BLaER1 (cell line): ENCODE measurements at regions not wholly inside any gene's neighbourhood (a gene's known extent, or its start where the extent isn't known, plus 50 kb on each side); places are given as distances from the start of the nearest gene placed in this dataset.

Experiments
- H3K27ac ChIP-seq: shearing (Covaris generic); formaldehyde crosslinking; 2 replicates; pipeline ENCODE4 v1.8.1; 2022
- H3K27me3 ChIP-seq: shearing (Covaris generic); formaldehyde crosslinking; 2 replicates; pipeline ENCODE4 v1.8.1; 2022
- H3K36me3 ChIP-seq: shearing (Covaris generic); formaldehyde crosslinking; 2 replicates; pipeline ENCODE4 v1.8.1; 2022
- H3K4me1 ChIP-seq: shearing (Covaris generic); formaldehyde crosslinking; 2 replicates; pipeline ENCODE4 v1.8.1; 2022
- H3K4me2 ChIP-seq: shearing (Covaris generic); formaldehyde crosslinking; 2 replicates; pipeline ENCODE4 v1.8.1; 2022
- H3K4me3 ChIP-seq: shearing (Covaris generic); formaldehyde crosslinking; 2 replicates; pipeline ENCODE4 v1.8.1; 2022
- H3K9ac ChIP-seq: shearing (Covaris generic); formaldehyde crosslinking; 2 replicates; pipeline ENCODE4 v1.8.1; 2022
- H3K9me3 ChIP-seq: shearing (Covaris generic); formaldehyde crosslinking; 2 replicates; pipeline ENCODE4 v1.8.1; 2022
- H4K20me1 ChIP-seq: shearing (Covaris generic); formaldehyde crosslinking; 2 replicates; pipeline ENCODE4 v1.8.1; 2022
- Cebpa-rat ChIP-seq: shearing (Covaris generic); IDR thresholded peaks from 2 replicates; pipeline ENCODE4 v1.8.1; 2022

DNA sequence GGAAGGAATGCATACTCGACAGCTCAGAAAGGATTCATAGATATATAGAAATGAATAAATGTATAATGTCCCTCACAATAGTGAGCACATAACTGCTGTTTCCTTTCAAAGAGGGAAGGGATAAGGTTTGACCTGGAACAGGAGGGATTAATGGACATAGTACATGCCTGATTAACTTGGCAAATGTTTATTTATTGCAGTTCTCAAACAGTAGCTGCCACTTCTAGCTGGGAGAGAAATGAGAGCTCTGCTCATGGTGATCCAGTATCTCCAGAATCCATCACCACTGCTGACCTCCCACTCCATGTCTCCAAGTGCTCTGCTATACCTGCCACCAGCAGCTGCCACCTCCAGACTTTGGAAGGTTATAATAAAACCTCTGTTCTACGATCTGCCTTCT is 108.1 kb downstream of the LRIG3 start:
- H3K9me3 ChIP-seq, result no peaks in the 10 kb centered on the region
- no peak for TF ChIP-seq Cebpa-rat
- H3K4me2 ChIP-seq, result no peak overlapping the region
- no peaks in the 10 kb centered on the region for H4K20me1 ChIP-seq
- no peaks in the 10 kb centered on the region for H3K4me1 ChIP-seq
- no peaks in the 10 kb centered on the region for H3K36me3 ChIP-seq
- no peak overlapping the region for H3K27ac ChIP-seq
- no peak overlapping the region for H3K9ac ChIP-seq
- H3K4me3 ChIP-seq, result no peak overlapping the region
- H3K27me3 ChIP-seq, result no peaks in the 10 kb centered on the region

DNA sequence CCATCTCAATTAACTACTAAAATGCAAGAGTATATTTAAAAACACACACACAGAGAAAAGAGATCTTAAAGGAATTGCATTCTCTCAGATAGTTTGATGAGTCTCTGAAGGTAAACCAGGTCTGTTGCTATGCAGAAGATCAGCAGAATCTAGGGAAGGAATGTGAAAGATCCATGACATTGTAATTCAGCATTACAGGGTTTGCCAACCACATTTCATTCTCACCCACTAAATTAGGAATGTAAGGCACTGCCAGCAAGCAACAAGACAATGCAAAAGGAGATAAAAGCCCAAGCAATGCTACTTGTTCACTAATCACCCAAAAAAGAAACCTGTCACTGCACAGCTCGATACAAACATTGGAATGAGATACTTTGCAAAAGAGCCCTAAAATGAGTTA is 106.3 kb downstream of the LRIG3 start:
- no peak overlapping the region for H3K9ac ChIP-seq
- H3K27ac ChIP-seq, result no peak overlapping the region
- no peaks in the 10 kb centered on the region for H3K9me3 ChIP-seq
- no peak overlapping the region for H3K4me3 ChIP-seq
- H4K20me1 ChIP-seq, result no peaks in the 10 kb centered on the region
- no peak overlapping the region for H3K4me2 ChIP-seq
- no peaks in the 10 kb centered on the region for H3K36me3 ChIP-seq
- no peaks in the 10 kb centered on the region for H3K4me1 ChIP-seq
- no peaks in the 10 kb centered on the region for H3K27me3 ChIP-seq
- no peak for TF ChIP-seq Cebpa-rat

DNA sequence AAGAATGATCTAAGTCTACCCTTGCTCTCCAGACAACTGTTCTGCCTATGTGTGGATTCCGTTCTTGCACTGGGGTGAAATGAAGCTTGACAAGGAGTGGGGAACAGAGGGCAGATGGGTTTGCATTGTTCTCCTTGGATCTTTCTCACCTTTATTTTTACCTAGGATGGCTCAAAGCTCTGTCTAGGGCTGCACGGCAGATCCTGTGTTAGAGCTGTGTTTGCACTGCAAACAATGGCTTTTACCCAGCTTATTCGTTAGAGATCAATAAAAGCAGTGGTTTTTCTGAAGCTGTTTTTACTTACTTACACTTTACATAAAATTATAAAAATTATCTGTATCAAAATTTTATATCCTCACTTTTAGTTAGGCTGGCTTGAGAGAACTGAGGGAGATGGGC is 105.1 kb downstream of the LRIG3 start:
- H3K36me3 ChIP-seq, result no peaks in the 10 kb centered on the region
- no peak overlapping the region for H3K4me2 ChIP-seq
- H3K27me3 ChIP-seq, result no peaks in the 10 kb centered on the region
- TF ChIP-seq Cebpa-rat, result no peak
- no peak overlapping the region for H3K4me3 ChIP-seq
- no peaks in the 10 kb centered on the region for H3K9me3 ChIP-seq
- no peaks in the 10 kb centered on the region for H3K4me1 ChIP-seq
- no peak overlapping the region for H3K27ac ChIP-seq
- no peaks in the 10 kb centered on the region for H4K20me1 ChIP-seq
- H3K9ac ChIP-seq, result no peak overlapping the region

- H3K27ac ChIP-seq, result no peak overlapping the region
Measured at GRCh38 chr12:58818546-58818945, 101.8 kb downstream of the LRIG3 start.

DNA sequence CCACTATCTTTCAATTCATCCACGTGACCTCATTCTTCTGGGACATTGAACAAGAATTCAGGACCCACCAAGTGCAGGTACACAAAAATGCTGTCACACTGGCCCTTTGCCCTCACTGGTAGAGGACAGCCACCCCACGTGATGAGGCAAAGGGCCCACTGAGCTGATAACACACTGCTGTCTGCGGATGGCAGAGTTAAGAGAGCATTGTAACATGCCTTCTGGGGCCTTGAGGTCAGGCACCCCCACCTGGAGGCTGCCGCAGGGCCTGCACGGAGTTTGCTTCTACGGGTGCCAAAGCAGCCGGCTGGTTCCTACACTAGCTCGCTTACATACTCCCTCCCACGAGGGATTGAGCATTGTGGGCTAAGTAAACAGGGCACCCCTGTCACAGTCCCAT is 101.0 kb downstream of the LRIG3 start:
- Histone ChIP-seq H3K4me1 (no peaks in the 10 kb centered on the region), H4K20me1 (no peaks in the 10 kb centered on the region), H3K9ac (no peak overlapping the region), H3K27me3 (no peaks in the 10 kb centered on the region), H3K4me3 (no peak overlapping the region), H3K27ac (no peak overlapping the region), H3K4me2 (no peak overlapping the region), H3K36me3 (no peaks in the 10 kb centered on the region), H3K9me3 (no peaks in the 10 kb centered on the region)
- TF ChIP-seq Cebpa-rat, result no peak

More at GRCh38 chr12:58818546-58818945, 101.8 kb downstream of the LRIG3 start:
- Histone ChIP-seq H3K4me3 (no peak overlapping the region), H3K9me3 (no peaks in the 10 kb centered on the region), H3K27me3 (no peaks in the 10 kb centered on the region), H3K36me3 (no peaks in the 10 kb centered on the region), H3K9ac (no peak overlapping the region), H3K4me2 (no peak overlapping the region), H4K20me1 (no peaks in the 10 kb centered on the region), H3K4me1 (no peaks in the 10 kb centered on the region)
- TF ChIP-seq Cebpa-rat, result no peak

GRCh38 chr12:58819985-58820384 is 100.3 kb downstream of the LRIG3 start:
- H3K27ac ChIP-seq, result no peak overlapping the region

More at GRCh38 chr12:58819985-58820384, 100.3 kb downstream of the LRIG3 start:
- Histone ChIP-seq H3K4me3 (no peak overlapping the region), H3K4me1 (no peaks in the 10 kb centered on the region), H3K9me3 (no peaks in the 10 kb centered on the region), H4K20me1 (no peaks in the 10 kb centered on the region), H3K36me3 (no peaks in the 10 kb centered on the region), H3K4me2 (no peak overlapping the region), H3K9ac (no peak overlapping the region), H3K27me3 (no peaks in the 10 kb centered on the region)
- no peak for TF ChIP-seq Cebpa-rat
